ENCODE measurements at regions not wholly inside any gene's neighbourhood (a gene's known extent, or its start where the extent isn't known, plus 50 kb on each side); places are given as distances from the start of the nearest gene placed in this dataset.

DNA sequence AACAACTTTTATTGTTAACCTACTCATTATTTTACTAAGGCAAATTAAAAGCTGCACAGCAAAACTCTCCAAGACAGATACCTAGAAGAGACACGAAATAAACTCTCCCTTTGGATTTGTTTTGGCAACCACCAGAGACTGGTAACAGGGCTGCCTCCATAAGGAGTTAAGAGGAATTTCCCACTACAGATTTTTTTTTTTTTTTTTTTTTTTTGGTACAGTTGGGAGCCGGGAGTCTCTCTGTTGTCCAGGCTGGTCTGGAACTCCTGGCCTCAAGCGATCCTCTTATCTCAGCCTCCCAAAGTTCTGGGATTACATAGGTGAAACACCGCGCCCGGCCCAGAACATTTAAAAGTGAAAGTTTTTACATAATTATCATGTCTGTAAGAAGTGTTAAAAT is 73.6 kb upstream of the VGLL4 start:
- no peak for TF ChIP-seq ARNTL (CRISPR knock-in tag; IDR thresholded peaks at IDR 0.05; ENCODE audit: borderline replicate concordance, low read depth)
- TF ChIP-seq, protein P1, sequence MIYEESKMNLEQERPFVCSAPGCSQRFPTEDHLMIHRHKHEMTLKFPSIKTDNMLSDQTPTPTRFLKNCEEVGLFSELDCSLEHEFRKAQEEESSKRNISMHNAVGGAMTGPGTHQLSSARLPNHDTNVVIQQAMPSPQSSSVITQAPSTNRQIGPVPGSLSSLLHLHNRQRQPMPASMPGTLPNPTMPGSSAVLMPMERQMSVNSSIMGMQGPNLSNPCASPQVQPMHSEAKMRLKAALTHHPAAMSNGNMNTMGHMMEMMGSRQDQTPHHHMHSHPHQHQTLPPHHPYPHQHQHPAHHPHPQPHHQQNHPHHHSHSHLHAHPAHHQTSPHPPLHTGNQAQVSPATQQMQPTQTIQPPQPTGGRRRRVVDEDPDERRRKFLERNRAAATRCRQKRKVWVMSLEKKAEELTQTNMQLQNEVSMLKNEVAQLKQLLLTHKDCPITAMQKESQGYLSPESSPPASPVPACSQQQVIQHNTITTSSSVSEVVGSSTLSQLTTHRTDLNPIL (CRISPR knock-in tag; IDR thresholded peaks at IDR 0.05; ENCODE audit: low read depth), result no peak
- TF ChIP-seq, protein P2, sequence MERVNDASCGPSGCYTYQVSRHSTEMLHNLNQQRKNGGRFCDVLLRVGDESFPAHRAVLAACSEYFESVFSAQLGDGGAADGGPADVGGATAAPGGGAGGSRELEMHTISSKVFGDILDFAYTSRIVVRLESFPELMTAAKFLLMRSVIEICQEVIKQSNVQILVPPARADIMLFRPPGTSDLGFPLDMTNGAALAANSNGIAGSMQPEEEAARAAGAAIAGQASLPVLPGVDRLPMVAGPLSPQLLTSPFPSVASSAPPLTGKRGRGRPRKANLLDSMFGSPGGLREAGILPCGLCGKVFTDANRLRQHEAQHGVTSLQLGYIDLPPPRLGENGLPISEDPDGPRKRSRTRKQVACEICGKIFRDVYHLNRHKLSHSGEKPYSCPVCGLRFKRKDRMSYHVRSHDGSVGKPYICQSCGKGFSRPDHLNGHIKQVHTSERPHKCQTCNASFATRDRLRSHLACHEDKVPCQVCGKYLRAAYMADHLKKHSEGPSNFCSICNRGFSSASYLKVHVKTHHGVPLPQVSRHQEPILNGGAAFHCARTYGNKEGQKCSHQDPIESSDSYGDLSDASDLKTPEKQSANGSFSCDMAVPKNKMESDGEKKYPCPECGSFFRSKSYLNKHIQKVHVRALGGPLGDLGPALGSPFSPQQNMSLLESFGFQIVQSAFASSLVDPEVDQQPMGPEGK (CRISPR knock-in tag; IDR thresholded peaks at IDR 0.05; ENCODE audit: borderline replicate concordance), result no peak
- no peak for TF ChIP-seq OSR1 (CRISPR knock-in tag; IDR thresholded peaks at IDR 0.05)
- TF ChIP-seq, protein P3, sequence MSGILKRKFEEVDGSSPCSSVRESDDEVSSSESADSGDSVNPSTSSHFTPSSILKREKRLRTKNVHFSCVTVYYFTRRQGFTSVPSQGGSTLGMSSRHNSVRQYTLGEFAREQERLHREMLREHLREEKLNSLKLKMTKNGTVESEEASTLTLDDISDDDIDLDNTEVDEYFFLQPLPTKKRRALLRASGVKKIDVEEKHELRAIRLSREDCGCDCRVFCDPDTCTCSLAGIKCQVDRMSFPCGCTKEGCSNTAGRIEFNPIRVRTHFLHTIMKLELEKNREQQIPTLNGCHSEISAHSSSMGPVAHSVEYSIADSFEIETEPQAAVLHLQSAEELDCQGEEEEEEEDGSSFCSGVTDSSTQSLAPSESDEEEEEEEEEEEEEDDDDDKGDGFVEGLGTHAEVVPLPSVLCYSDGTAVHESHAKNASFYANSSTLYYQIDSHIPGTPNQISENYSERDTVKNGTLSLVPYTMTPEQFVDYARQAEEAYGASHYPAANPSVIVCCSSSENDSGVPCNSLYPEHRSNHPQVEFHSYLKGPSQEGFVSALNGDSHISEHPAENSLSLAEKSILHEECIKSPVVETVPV (CRISPR knock-in tag; IDR thresholded peaks at IDR 0.05), result no peak
- no peak for TF ChIP-seq CSDC2 (CRISPR knock-in tag; IDR thresholded peaks at IDR 0.05)
